B cell (primary cell): ENCODE measurements at regions not wholly inside any gene's neighbourhood (a gene's known extent, or its start where the extent isn't known, plus 50 kb on each side); places are given as distances from the start of the nearest gene placed in this dataset.

Source experiments
- ATAC-seq: fragments of 200-7000 bp; cut with Tn5 transposase; one replicate; pipeline ENCODE4 v1.10.0; 2021; ENCODE audit warnings: low read depth, mild to moderate bottlenecking, moderate number of reproducible peaks, moderate library complexity
- CTCF ChIA-PET: fragments of 350-600 bp; sonication (Branson Sonifier 250); formaldehyde crosslinking; loops from one replicate; lab custom pipeline; 2021; ENCODE audit warnings: antibody characterized with exemption, inconsistent platforms; lab: Charles Lee
- POLR2A ChIA-PET: fragments of 350-600 bp; sonication (Branson Sonifier 250); formaldehyde crosslinking; loops from one replicate; lab custom pipeline; 2021; ENCODE audit warnings: antibody characterized with exemption; lab: Charles Lee
- DNase-seq: peaks from one replicate; pipeline ENCODE4 v3.0.0; 2013
- H2AFZ ChIP-seq: 2 replicates; pipeline ENCODE4 v1.6.1; 2012; ENCODE audit warnings: mild to moderate bottlenecking, low read depth, low read length; ENCODE audit not compliant: insufficient read depth, poor library complexity, severe bottlenecking
- H3K27ac ChIP-seq, 2 donors: 1 replicate in 1 of 2; 2 replicates in 1 of 2; pipeline ENCODE4 v1.5.1; 2012 to 2013; ENCODE audit warnings: low read length in 2 of 2, mild to moderate bottlenecking in 2 of 2, moderate library complexity in 1 of 2
- H3K27me3 ChIP-seq, 4 experiments: fragments of 200-600 bp in 1 of 4; sonication (generic) in 1 of 4; replicated peaks in 1 of 4; 1 replicate in 2 of 4; 2 replicates in 2 of 4; pipeline versions ENCODE4 v1.6.1 to v1.7.0; 2013 to 2016; ENCODE audit warnings: low read length in 3 of 4, mild to moderate bottlenecking in 2 of 4, mixed read lengths in 1 of 4, moderate library complexity in 1 of 4; ENCODE audit not compliant: insufficient read depth in 4 of 4, control insufficient read depth in 3 of 4; ENCODE audit errors: control extremely low read depth in 1 of 4
- H3K36me3 ChIP-seq, 2 experiments: replicated peaks in 1 of 2; 1 replicate in 1 of 2; 2 replicates in 1 of 2; pipeline versions ENCODE4 v1.6.1 to v1.7.1; 2013; ENCODE audit warnings: low read length in 1 of 2; ENCODE audit not compliant: insufficient read depth in 2 of 2, control insufficient read depth in 1 of 2; ENCODE audit errors: control extremely low read depth in 1 of 2, extremely low read depth in 1 of 2
- H3K4me1 ChIP-seq, 2 donors: fragments of 200-600 bp in 1 of 2; sonication (generic) in 1 of 2; 1 replicate in 1 of 2; 2 replicates in 1 of 2; pipeline versions ENCODE4 v1.5.1 to v1.6.1; 2013 to 2017; ENCODE audit warnings: low read length in 2 of 2; ENCODE audit not compliant: control insufficient read depth in 2 of 2, insufficient read depth in 2 of 2
- H3K4me2 ChIP-seq: replicated peaks from 2 replicates; pipeline ENCODE3; 2012; ENCODE audit warnings: mild to moderate bottlenecking, low read depth, low read length; ENCODE audit not compliant: poor library complexity, severe bottlenecking
- H3K4me3 ChIP-seq, 5 experiments: fragments of 200-600 bp in 1 of 5; sonication (generic) in 1 of 5; 1 replicate in 3 of 5; 2 replicates in 2 of 5; pipeline versions ENCODE4 v1.5.1 to v1.7.0; 2011 to 2016; ENCODE audit warnings: low read length in 4 of 5, mild to moderate bottlenecking in 4 of 5, low read depth in 2 of 5, control low read depth in 1 of 5, moderate library complexity in 1 of 5; ENCODE audit not compliant: insufficient read depth in 1 of 5; ENCODE audit errors: control extremely low read depth in 1 of 5, extremely low read depth in 1 of 5
- H3K79me2 ChIP-seq: fragments of 200-600 bp; sonication (generic); one replicate; pipeline ENCODE4 v1.6.0; 2016; ENCODE audit warnings: low read length; ENCODE audit not compliant: control insufficient read depth, insufficient read depth
- H3K9ac ChIP-seq: fragments of 200-600 bp; sonication (generic); 2 replicates; pipeline ENCODE4 v1.6.1; 2017; ENCODE audit warnings: mild to moderate bottlenecking, low read length, moderate library complexity
- H3K9me3 ChIP-seq, 3 donors: one replicate each; pipeline versions ENCODE4 v1.6.1 to v1.7.1; 2013; ENCODE audit warnings: low read length in 2 of 3; ENCODE audit not compliant: control insufficient read depth in 2 of 3, insufficient read depth in 1 of 3; ENCODE audit errors: control extremely low read depth in 1 of 3
- H4K20me1 ChIP-seq: 2 replicates; pipeline ENCODE4 v1.6.0; 2012; ENCODE audit warnings: mild to moderate bottlenecking, low read length; ENCODE audit not compliant: insufficient read depth, control insufficient read depth, poor library complexity, severe bottlenecking
- H3K27ac Mint-ChIP-seq: one replicate; pipeline ENCODE4 v1.8.0; 2021; ENCODE audit warnings: mixed read lengths
- H3K27me3 Mint-ChIP-seq: one replicate; pipeline ENCODE4 v1.8.0; 2021; ENCODE audit warnings: mixed read lengths
- H3K4me1 Mint-ChIP-seq: one replicate; pipeline ENCODE4 v1.8.0; 2021; ENCODE audit warnings: mixed read lengths
- H3K4me3 Mint-ChIP-seq: one replicate; pipeline ENCODE4 v1.8.0; 2021; ENCODE audit warnings: mixed read lengths
- H3K9me3 Mint-ChIP-seq: one replicate; pipeline ENCODE4 v1.8.0; 2022; ENCODE audit warnings: mixed read lengths; ENCODE audit not compliant: insufficient read depth
- CTCF ChIP-seq: fragments of 200-600 bp; IDR thresholded peaks from one replicate; pipeline ENCODE4 v1.8.0; 2022; ENCODE audit warnings: antibody characterized with exemption, mild to moderate bottlenecking
- EZH2 ChIP-seq: IDR thresholded peaks from 2 replicates; pipeline ENCODE4 v1.6.1; 2012; ENCODE audit warnings: borderline replicate concordance, low read depth, mild to moderate bottlenecking, moderate library complexity, low read length; ENCODE audit not compliant: insufficient read depth, poor library complexity, severe bottlenecking
- WGBS: methylation state at CpG from one replicate; pipeline ENCODE4 v1.1.5; 2013; ENCODE audit warnings: missing lambda C conversion rate; ENCODE audit not compliant: insufficient coverage; 5-methylcytosine and 5-hydroxymethylcytosine counted together
- intact Hi-C: fragments of 100-400 bp; cut with micrococcal nuclease; formaldehyde crosslinking; loops from one replicate; pipeline ENCODE4 v1.10.0; 2022

- Histone ChIP-seq H3K4me3 (no peak overlapping the region), H3K9ac (no peak overlapping the region), H2AFZ (no peak overlapping the region), H3K27me3 (peaks cover 0 to 26% (median 2%) of the 10 kb centered on the region in 4 experiments), H4K20me1 (no peaks in the 10 kb centered on the region), H3K27ac (no peak overlapping the region), H3K79me2 (no peaks in the 10 kb centered on the region), H3K36me3 (no peaks in the 10 kb centered on the region), H3K4me2 (no peak overlapping the region), H3K9me3 (peaks cover 0 to 17% (median 5%) of the 10 kb centered on the region in 3 donors), H3K4me1 (no peaks in the 10 kb centered on the region)
- no peak overlapping the region for H3K27ac Mint-ChIP-seq
- no peak overlapping the region for H3K4me3 Mint-ChIP-seq
- H3K9me3 Mint-ChIP-seq = peaks cover 5% of the 10 kb centered on the region
- TF ChIP-seq CTCF (no peak), EZH2 (no peak)
- POLR2A ChIA-PET = no interaction called here
- intact Hi-C loops = no loop called here
- WGBS = 82% methylated on average over 4 of the region's 5 CpGs
- H3K27me3 Mint-ChIP-seq = peaks cover 45% of the 10 kb centered on the region
- no peak for ATAC-seq
- DNase-seq = no peak
- H3K4me1 Mint-ChIP-seq = no peaks in the 10 kb centered on the region
- CTCF ChIA-PET = interaction anchor here (3.7 kb wide), 1 partner anchor 12 kb away, joined by 16 read pairs; no protein-coding TSS in a partner anchor
Measured at GRCh38 chr18:47736376-47737140, 193.9 kb downstream of the SMAD2 start.

DNA sequence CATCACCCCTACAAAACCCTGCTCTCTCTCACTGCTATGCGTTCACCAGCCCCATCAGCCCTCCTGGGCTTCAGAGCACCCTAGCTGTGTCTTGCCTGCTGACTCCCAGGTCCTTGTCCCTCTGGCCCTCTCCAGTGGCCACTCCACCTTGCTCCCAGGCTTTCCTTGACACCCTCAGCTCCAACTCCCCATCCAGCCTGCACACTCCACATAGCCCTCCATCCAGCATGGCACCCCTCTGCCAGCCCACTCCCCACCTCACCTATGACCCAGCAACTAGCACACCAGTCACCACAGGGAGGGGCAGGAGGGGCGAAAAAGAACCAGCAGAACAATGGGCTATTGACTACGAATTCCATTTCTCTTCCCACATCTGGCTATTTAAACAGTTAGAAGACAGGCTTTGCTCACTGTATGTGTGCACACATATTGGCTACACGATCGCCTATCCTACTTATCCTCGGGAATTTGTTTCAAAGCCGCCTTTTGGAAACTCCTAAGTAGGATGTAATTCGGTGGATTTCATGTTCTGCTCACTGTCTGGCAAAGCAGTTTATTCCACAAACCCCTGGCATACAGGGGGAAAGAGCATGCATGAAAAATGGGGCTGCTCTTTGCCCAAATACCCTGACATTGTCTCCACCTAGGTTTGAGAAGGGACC, 195.3 kb downstream of the SMAD2 start:
- intact Hi-C loops = no loop called here
- Histone ChIP-seq H3K79me2 (no peaks in the 10 kb centered on the region), H3K9ac (no peak overlapping the region), H3K27me3 (peaks cover 0 to 27% (median 2%) of the 10 kb centered on the region in 4 experiments), H3K4me2 (no peak overlapping the region), H3K27ac (no peak overlapping the region), H4K20me1 (no peaks in the 10 kb centered on the region), H2AFZ (no peak overlapping the region), H3K4me3 (no peak overlapping the region), H3K36me3 (no peaks in the 10 kb centered on the region), H3K9me3 (peaks cover 0 to 17% (median 5%) of the 10 kb centered on the region in 3 donors), H3K4me1 (no peaks in the 10 kb centered on the region)
- Mint-ChIP-seq H3K27ac (no peak overlapping the region), H3K27me3 (peaks cover 55% of the 10 kb centered on the region), H3K4me1 (no peaks in the 10 kb centered on the region), H3K4me3 (no peak overlapping the region), H3K9me3 (peaks cover 5% of the 10 kb centered on the region)
- DNase-seq (no peak), ATAC-seq (no peak)
- CTCF ChIA-PET = no interaction called here
- POLR2A ChIA-PET = no interaction called here
- 81% methylated on average over 8 of the region's 8 CpGs for WGBS
- TF ChIP-seq CTCF (no peak), EZH2 (no peak)
